Natural killer cell (primary cell): ENCODE measurements at regions not wholly inside any gene's neighbourhood (a gene's known extent, or its start where the extent isn't known, plus 50 kb on each side); places are given as distances from the start of the nearest gene placed in this dataset.

ENCODE experiments used
- ATAC-seq, 3 donors: fragments of 150-1000 bp in 2 of 3; fragments of 200-7000 bp in 1 of 3; cut with Tn5 transposase; 1 replicate in 1 of 3; 2 replicates in 2 of 3; pipeline ENCODE4 v1.10.0; 2021; ENCODE audit warnings: mild to moderate bottlenecking in 2 of 3, moderate library complexity in 2 of 3
- DNase-seq, 2 donors: peaks; one replicate each; pipeline versions ENCODE4 v3.0.0 to v3.0.0-alpha.2; 2013 to 2021; ENCODE audit warnings: mixed read lengths in 1 of 2
- H3K27ac ChIP-seq: one replicate; pipeline ENCODE4 v1.5.1; 2013; ENCODE audit warnings: mild to moderate bottlenecking, low read length
- H3K27me3 ChIP-seq: one replicate; pipeline ENCODE4 v1.6.1; 2013; ENCODE audit warnings: low read length; ENCODE audit not compliant: control insufficient read depth, insufficient read depth
- H3K36me3 ChIP-seq: one replicate; pipeline ENCODE4 v1.6.1; 2013; ENCODE audit warnings: low read length; ENCODE audit not compliant: control insufficient read depth, insufficient read depth
- H3K4me1 ChIP-seq: one replicate; pipeline ENCODE4 v1.6.1; 2013; ENCODE audit warnings: low read length; ENCODE audit not compliant: control insufficient read depth, insufficient read depth
- H3K4me3 ChIP-seq: one replicate; pipeline ENCODE4 v1.5.1; 2013; ENCODE audit warnings: low read length
- H3K9me3 ChIP-seq: one replicate; pipeline ENCODE4 v1.6.1; 2013; ENCODE audit warnings: low read length; ENCODE audit not compliant: control insufficient read depth, insufficient read depth
- H3K27ac Mint-ChIP-seq, 2 donors: one replicate each; pipeline ENCODE4 v1.8.0; 2022; ENCODE audit warnings: mild to moderate bottlenecking in 2 of 2, mixed read lengths in 2 of 2, moderate library complexity in 1 of 2
- H3K27me3 Mint-ChIP-seq, 2 donors: one replicate each; pipeline ENCODE4 v1.8.0; 2022; ENCODE audit warnings: low read depth in 2 of 2, mixed read lengths in 2 of 2
- H3K36me3 Mint-ChIP-seq: one replicate; pipeline ENCODE4 v1.8.0; 2022; ENCODE audit warnings: mixed read lengths
- H3K4me1 Mint-ChIP-seq, 2 donors: one replicate each; pipeline ENCODE4 v1.8.0; 2022; ENCODE audit warnings: mixed read lengths in 2 of 2
- H3K4me3 Mint-ChIP-seq: one replicate; pipeline ENCODE4 v1.8.0; 2022; ENCODE audit warnings: mild to moderate bottlenecking, moderate library complexity, mixed read lengths
- H3K9me3 Mint-ChIP-seq, 2 donors: one replicate each; pipeline ENCODE4 v1.8.0; 2022; ENCODE audit warnings: mixed read lengths in 2 of 2
- WGBS: methylation state at CpG from one replicate; pipeline ENCODE4 v1.1.7; 2013; ENCODE audit warnings: missing lambda C conversion rate; ENCODE audit not compliant: insufficient coverage; 5-methylcytosine and 5-hydroxymethylcytosine counted together
- intact Hi-C: fragments of 100-400 bp; cut with micrococcal nuclease; formaldehyde crosslinking; loops from one replicate; pipeline ENCODE4 v1.14.2; 2022
- TF ChIP-seq, protein P1 (sequence below): fragments of 200-600 bp; IDR thresholded peaks from one replicate; pipeline ENCODE4 v1.8.0; 2022; ENCODE audit warnings: antibody characterized with exemption

GRCh38 chr2:236717120-236717519 lies 147.5 kb downstream of the ACKR3 start:
- no peak for DNase-seq

DNA sequence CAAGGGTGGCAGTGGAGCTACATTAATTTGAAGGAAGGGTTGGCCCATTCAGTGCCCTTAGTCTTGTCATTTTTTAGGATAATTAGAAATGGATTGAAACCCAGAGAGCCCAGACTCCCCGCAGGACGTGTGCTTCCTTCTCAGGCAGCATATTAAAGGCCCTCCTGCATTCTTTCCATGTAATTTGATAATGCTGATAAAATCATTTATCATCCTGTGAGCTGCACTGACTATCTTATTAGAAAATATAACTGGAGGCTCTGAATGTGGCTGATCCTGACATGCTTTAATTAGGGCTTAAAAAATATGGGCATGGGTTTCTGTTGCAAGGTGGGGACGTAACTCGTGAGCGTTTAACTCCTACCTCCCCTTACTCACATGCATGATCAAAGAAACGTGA lies 148.1 kb downstream of the ACKR3 start:
- no peak overlapping the region for H3K4me3 ChIP-seq
- TF ChIP-seq, protein P1, sequence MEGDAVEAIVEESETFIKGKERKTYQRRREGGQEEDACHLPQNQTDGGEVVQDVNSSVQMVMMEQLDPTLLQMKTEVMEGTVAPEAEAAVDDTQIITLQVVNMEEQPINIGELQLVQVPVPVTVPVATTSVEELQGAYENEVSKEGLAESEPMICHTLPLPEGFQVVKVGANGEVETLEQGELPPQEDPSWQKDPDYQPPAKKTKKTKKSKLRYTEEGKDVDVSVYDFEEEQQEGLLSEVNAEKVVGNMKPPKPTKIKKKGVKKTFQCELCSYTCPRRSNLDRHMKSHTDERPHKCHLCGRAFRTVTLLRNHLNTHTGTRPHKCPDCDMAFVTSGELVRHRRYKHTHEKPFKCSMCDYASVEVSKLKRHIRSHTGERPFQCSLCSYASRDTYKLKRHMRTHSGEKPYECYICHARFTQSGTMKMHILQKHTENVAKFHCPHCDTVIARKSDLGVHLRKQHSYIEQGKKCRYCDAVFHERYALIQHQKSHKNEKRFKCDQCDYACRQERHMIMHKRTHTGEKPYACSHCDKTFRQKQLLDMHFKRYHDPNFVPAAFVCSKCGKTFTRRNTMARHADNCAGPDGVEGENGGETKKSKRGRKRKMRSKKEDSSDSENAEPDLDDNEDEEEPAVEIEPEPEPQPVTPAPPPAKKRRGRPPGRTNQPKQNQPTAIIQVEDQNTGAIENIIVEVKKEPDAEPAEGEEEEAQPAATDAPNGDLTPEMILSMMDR, result no peak
- intact Hi-C loops, result no loop called here

More at GRCh38 chr2:236717120-236717519, 147.5 kb downstream of the ACKR3 start:
- Mint-ChIP-seq H3K4me1 (no peaks in the 10 kb centered on the region), H3K4me3 (no peak overlapping the region), H3K27me3 (peaks cover 19 to 37% of the 10 kb centered on the region in 2 donors), H3K9me3 (no peaks in the 10 kb centered on the region), H3K27ac (no peak overlapping the region), H3K36me3 (no peaks in the 10 kb centered on the region)
- H3K27me3 ChIP-seq, result no peaks in the 10 kb centered on the region
- no peaks in the 10 kb centered on the region for H3K4me1 ChIP-seq
- intact Hi-C loops, result no loop called here
- TF ChIP-seq, protein P1, result no peak
- ATAC-seq, result no peak
- no peaks in the 10 kb centered on the region for H3K36me3 ChIP-seq
- H3K27ac ChIP-seq, result no peak overlapping the region
- H3K9me3 ChIP-seq, result no peaks in the 10 kb centered on the region
- 87% methylated on average over 2 of the region's 3 CpGs for WGBS
- H3K4me3 ChIP-seq, result no peak overlapping the region

GRCh38 chr2:236718207-236718992 lies 148.8 kb downstream of the ACKR3 start:
- Histone ChIP-seq H3K27ac (no peak overlapping the region), H3K4me3 (no peak overlapping the region), H3K4me1 (no peaks in the 10 kb centered on the region), H3K27me3 (no peaks in the 10 kb centered on the region), H3K36me3 (no peaks in the 10 kb centered on the region), H3K9me3 (no peaks in the 10 kb centered on the region)
- H3K4me3 Mint-ChIP-seq, result no peak overlapping the region
- no peaks in the 10 kb centered on the region for H3K4me1 Mint-ChIP-seq
- WGBS, result 86% methylated on average over 17 of the region's 18 CpGs
- DNase-seq (no peak), ATAC-seq (no peak)
- peaks cover 19 to 37% of the 10 kb centered on the region in 2 donors for H3K27me3 Mint-ChIP-seq
- TF ChIP-seq, protein P1, result no peak
- H3K27ac Mint-ChIP-seq, result no peak overlapping the region
- intact Hi-C loops, result no loop called here
- H3K9me3 Mint-ChIP-seq, result no peaks in the 10 kb centered on the region
- no peaks in the 10 kb centered on the region for H3K36me3 Mint-ChIP-seq

More for the DNA sequence above, 148.1 kb downstream of the ACKR3 start:
- peaks cover 19 to 37% of the 10 kb centered on the region in 2 donors for H3K27me3 Mint-ChIP-seq
- no peak for DNase-seq
- H3K9me3 ChIP-seq, result no peaks in the 10 kb centered on the region
- H3K36me3 ChIP-seq, result no peaks in the 10 kb centered on the region
- H3K4me3 Mint-ChIP-seq, result no peak overlapping the region
- no peak overlapping the region for H3K27ac ChIP-seq
- H3K4me1 ChIP-seq, result no peaks in the 10 kb centered on the region
- no peaks in the 10 kb centered on the region for H3K27me3 ChIP-seq
- no peaks in the 10 kb centered on the region for H3K36me3 Mint-ChIP-seq
- ATAC-seq, result no peak
- H3K9me3 Mint-ChIP-seq, result no peaks in the 10 kb centered on the region
- no peak overlapping the region for H3K27ac Mint-ChIP-seq
- WGBS, result 73% methylated on average over 3 of the region's 6 CpGs
- no peaks in the 10 kb centered on the region for H3K4me1 Mint-ChIP-seq
